ENCODE measurements at regions not wholly inside any gene's neighbourhood (a gene's known extent, or its start where the extent isn't known, plus 50 kb on each side); places are given as distances from the start of the nearest gene placed in this dataset.
A peak's percentile ranks its signal among the peaks of the same experiment; 100 is the strongest.
"Not testable (repeated sequence)": the region's sequence is repeated elsewhere in the genome, so short reads cannot be mapped to it uniquely, and the experiment has no call there.

DNA sequence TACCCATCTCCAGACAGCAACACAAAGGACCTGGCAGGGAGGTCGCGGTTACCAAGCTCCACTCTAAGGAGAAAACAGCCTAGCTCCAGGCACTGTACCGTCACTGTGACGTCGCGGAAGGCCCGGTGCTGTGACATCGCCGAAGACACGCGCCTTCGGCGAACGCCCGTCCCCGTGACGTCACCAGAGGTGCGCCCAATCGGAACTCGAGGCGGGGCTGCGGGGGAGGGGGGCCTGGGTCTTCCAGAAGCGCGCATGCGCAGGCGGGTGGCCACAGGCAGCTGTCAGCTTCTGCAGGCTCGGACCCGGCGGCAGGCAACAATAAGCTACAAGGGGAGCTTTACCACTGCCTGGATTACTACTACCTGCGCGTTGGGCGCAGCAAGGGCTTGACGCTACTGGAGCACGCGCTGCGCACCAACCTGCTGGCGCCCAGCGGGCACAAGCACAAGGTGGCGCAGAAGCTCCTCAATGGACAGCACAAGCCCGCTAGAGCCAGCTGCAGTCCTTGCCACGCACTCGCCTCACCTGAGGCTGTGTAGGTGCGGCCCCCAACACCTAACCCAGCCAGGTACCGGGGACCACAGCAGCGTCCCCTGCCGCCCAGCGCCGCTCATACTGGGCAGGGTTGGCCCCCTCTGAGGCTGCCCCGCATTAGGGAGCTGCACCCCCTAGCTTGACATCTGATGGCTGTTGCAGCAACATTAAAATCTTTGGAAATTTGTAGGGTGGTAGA, 208.4 kb downstream of the TPST1 start:
- peak; percentile 30 for DNase-seq (ENCODE audit: low spot score)

DNA sequence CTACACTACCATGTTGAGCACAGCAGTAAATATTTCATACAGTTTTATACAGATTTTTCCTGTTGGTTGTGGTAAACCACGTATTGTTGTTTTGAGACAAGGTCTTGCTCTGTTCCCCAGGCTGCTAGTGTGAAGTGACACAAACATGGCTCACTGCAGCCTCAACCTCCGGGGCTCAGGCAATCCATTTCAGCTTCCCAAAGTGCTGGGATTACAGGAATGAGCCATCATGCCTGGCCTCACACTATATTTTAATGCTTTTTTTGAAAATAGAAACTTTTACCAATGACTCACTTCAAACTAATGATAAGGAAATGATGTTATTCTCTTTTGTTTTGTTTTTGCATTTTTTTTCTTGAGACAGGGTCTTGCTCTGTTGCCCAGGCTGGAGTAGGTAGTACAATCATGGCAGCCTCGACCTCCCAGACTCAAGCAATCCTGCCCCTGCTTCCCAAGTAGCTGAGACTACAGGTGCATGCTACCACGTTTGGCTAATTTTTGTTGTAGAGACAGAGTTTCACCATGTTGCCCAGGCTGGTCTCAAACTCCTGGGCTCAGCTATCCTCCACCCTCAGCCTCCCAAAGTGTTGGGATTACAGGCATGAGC, 210.6 kb downstream of the TPST1 start:
- DNase-seq (ENCODE audit: low spot score), result no peak

DNA sequence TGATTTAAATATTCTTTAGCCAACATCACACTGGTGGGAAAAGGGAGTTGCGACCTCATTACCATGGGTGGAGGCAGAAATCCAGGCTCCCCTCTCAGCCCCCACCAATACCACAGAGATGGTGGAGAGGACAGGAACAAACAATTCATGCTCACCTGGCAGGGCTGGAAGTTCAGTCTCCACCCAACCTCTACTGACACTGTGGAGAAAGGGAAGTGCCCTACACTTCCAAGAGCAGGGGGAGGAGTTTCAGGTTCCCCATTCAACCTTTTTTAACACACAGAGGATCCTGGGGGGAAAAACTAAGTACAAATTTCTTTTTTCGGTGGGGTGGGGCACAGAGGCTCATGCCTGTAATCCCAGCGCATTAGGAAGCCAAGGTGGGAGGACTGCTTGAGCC, 210.1 kb upstream of the KCTD7 start:
- no peak for DNase-seq (ENCODE audit: low spot score)

DNA sequence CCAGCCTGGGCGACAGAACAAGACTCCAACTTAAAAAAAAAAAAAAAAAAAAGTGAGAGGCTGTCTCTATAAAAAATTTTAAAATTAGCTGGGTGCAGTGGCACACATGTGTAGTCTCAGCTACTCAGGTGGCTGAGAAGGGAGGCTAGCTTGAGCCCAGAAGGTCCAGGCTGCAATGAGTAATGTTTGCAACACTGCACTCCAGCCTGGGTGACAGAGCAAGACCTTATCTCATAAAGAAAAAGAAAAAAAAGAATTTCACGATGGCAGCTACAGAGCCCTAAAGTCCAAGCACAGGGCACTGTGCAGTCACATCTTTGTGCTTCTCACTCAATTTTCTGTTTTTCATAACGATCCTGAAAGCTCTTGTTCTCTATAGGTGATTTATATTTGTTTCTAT, 209.5 kb upstream of the KCTD7 start:
- DNase-seq (ENCODE audit: low spot score), result no peak

DNA sequence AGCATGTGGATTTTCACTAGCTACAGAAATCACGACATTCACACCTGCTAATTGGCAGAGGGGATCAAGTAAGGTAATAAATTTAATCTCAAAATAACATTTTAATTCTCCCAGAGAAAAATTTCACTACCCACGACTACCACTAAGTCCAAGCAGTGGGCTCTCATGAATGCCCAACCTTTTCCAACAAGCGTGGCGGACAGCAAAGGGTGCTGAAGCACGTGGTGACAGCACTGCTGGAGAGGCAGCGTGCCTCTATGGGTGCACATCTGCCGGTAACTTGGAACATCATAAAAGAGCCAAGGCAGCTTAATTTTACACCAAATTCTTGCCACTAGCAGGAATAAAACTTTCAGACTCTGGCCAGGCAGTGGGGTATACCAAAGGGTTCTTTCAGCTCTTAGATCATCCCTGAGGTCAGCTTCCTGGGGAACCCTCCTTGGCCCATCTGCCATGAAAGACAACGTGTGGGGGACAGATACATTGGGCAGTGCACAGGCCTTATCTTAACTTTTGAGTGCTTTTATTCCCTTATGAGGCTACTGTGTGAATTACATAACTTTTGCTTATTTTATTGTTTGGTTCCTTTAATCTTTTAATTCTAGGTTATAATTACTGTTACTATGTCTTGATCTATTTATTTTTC, 206.7 kb upstream of the KCTD7 start:
- no peak for DNase-seq (ENCODE audit: low spot score)

DNA sequence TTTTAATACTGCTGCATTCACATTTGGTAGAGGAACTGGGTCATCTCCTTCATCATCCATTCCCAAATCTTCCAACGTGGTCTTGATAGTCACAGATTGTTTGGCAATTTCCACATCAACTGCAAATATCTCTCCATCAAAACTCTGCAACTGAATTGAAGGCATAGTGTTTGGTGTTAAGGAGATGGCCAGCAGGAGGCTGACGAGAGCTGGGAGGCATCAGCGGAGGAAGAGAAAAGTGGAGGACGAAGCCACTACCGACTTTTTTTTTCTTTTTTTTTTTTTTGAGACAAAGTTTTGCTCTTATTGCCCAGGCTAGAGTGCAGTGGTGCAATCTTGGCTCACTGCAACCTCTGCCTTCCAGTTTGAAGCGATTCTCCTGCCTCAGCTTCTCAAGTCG, 205.0 kb upstream of the KCTD7 start:
- no peak for DNase-seq (ENCODE audit: low spot score)

DNA sequence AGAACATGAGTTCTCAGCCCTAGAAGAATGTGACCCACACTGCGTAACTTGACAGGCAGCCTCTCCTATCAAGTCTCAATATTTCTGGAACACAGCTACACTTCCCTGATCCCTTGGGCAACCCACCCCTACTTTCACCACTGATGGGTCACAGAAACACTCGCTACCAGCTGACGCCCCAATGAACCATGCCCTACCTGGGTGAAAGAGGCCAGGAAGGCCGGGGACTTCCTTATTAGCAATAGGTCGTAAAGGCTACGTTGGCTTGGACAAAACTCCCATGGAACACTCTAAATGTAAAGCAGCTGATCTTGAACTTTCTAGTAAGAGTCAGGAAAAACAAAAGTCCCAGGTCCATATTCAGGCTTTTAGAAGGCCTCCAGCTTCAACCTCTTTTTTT, 202.3 kb upstream of the KCTD7 start:
- no peak for DNase-seq (ENCODE audit: low spot score)

DNA sequence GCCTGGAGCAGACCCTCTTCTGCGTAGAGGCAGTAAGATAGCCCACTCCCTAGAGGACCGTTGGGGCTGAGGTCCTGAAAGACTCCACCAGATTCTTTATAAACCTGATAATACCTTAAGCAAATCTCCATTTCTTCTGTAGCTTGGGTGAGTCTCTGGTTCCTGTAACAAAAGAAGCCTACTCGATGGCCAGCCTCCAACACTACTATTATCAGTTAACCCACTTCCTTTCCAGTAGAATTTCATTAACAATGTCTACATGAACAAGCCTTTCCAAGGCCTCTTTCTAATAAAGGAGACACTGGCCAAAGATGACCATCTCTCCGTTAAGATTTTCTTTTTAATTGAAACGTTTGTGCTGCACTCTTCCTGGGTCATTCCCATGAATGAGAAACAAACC, 201.7 kb upstream of the KCTD7 start:
- DNase-seq (ENCODE audit: low spot score), result no peak

DNA sequence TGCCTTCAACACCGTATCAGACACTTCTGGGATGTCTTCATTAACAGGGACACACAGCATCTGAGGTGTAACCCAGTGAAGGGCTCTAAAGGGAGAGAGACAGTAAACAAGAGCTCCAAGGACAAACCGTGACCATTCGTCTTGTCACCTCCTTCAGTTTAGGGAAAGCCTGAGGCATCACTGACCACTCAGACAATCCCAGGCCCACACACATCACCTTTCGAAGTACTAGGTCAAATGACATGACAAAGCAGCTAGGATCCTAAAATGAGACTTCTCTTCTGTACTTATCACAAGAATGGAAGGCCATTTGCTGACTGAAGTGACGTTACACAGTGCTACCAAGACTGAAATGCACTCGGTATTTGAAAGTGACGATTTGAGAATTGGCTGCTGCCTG, 200.7 kb upstream of the KCTD7 start:
- DNase-seq (ENCODE audit: low spot score), result no peak

DNA sequence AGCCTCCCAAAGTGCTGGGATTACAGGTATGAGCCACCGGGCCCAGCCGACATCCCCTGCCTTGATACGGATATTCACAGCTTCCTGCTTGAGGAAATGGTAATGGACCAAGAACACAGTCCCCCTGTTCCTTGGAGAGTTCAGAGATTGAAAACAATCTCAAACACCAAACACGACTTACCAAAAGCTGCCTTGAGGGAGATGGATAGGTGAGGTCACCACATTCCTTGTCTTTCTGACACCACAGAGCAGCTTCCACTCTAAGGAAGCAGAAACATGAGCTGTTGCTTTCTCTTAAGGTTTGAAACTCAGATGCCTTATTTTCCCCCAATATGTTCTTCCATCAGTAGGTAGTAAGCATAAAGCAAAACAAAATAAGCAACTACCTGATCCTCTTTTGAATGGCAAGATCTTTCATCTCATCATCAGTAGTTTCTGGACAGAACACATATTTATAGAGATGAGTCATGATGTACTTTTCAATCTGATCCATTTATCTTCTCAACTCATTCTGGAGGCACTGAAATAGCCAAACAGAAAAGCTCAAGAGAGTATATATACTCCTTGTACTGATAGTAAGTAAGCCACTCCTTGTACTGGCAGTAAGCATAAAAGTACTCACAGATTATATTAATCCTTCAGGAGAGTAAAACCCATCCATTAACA, 199.1 kb upstream of the KCTD7 start:
- DNase-seq (ENCODE audit: low spot score), result no peak

DNA sequence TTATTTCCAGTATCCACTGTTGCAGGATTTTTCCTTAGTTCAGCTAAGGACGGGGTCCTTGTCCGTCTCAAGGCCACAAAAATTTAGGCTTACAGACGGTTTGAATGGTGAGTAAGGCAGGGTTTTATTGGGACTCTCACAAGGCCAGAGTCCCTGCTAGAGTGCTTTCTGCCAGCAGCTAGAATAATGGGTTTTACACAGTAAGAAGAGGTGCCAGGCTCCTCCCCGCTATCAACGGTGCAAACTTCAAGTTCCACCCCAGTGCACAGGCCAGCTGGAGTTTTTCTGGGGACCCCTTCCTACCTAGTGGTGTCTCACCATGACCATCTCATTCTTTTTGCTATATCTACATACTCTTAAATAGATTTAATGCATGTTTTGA, 198.5 kb upstream of the KCTD7 start:
- DNase-seq (ENCODE audit: low spot score), result no peak

DNA sequence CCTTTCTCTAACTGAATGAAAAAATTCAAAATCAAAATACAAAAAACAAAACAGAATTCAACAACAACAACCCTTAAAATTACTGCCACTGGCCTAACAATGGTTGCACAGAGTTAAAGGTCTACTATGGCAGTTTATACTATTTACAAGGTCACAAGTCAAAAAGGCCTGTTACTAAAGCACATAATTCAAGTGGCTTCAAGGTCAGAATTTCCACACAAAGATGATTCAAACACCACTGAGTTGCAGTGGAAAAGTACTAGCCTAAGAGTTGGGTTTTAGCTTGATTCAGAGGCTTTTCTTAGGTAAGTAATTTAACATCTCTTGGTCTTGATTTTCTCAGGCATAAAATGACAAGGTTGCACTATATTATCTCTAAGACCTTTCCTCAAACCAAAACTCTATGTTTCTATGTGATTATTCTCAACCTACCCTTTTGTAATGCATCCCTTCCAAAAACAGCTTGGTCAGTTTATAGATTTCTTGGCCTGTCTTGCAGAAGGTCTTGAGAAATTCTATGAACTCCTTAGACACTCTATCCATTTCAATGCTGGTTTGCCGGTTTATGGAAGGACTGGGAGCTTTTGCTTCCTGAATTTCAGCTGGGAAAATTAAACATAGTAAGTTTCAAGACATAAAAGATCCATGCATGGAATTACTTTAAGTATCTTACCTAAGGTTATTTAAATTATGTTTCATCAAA, 189.8 kb upstream of the KCTD7 start:
- not testable (repeated sequence) for DNase-seq (ENCODE audit: low spot score)

DNA sequence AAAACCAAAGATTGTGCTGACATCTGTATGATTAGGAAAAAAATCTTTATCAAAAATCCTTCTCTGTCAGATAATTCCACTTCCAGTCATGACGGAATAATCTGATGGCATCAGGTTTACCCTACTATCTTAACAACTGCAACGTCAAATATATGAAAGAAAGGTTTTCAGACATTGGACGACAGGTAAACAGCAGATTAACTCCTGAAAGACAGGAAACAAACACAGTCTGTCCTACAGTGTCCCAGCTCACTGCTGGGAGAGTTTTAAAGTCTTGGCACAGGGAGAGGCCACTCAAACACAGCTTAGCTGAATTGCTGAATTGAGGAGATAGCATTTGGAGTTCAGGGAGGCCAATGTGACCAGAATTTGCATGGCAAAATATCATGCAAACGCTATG, 186.3 kb upstream of the KCTD7 start:
- DNase-seq (ENCODE audit: low spot score), result no peak

DNA sequence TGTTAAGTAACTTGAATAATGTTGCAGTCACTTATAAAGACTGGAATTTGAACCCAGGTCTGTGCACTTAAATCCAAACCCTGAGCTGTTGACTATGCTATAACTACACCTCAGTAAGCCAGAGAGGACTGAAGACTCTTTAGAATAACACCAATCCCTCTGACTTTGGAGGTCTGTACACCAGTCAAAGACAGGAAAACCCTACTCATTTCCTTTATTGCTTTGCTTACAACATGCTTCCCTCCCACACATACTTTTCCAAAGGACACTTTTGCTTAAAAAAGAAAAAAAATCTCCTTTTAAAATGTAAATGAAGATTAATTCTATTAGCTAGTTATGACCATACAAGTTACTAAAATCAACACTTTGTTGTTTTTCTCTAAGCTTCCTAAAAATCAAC, 184.7 kb upstream of the KCTD7 start:
- DNase-seq (ENCODE audit: low spot score), result no peak

DNA sequence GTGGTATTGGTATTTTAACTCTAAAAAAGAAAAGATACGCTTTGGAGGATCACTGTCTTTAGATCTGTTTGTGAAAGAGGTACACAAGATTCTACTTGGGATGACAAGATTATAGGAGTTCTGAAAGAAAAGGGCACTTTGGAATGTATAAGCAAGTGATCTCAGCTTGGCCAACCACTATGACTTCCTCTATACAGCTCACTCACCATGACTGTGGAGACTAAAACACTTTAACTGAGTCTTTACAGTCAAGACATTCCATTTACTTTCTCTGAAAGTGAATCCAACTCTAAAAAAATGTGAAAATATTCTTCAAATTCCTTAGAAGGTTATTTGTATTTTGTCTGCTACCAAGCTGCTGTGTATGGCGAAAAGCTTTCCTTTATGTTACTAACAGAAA, 181.7 kb upstream of the KCTD7 start:
- DNase-seq (ENCODE audit: low spot score), result not testable (repeated sequence)

DNA sequence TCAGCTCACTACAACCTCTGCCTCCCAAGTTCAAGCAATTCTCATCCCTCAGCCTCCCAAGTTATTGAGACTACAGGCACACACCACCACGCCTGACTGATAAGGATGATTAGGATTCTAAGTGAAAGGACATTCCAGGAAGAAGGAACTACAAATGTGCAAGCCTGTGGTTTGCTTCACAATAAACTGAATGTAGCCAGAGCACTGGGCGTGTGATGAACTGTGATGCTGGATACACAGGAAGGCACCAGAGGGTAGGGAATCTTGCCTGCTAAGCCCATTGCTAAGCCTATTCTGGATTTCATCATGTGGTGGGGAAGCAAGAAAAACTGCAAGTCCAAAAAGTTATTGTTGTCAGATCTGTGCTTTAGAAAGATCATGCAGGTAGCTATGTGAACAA, 177.9 kb upstream of the KCTD7 start:
- DNase-seq (ENCODE audit: low spot score), result not testable (repeated sequence)

DNA sequence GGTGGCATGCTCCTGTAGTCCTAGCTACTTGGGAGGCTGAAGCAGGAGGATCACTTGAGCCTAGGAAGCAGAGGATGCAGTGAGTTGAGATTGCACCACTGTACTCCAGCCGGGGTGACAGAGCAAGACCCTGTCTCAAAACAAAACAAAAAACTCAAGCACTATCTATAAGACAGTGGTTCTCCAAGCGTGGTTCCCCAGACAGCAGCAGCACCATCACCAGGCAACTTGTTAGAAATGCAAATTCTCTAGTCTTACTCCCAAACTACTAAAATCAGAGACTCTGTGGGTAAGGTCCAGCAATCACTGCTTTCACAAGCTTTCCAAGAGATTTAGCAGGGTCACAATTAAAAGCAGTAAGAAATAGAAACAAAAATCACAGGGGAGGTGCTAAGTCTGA, 177.0 kb upstream of the KCTD7 start:
- DNase-seq (ENCODE audit: low spot score), result not testable (repeated sequence)

DNA sequence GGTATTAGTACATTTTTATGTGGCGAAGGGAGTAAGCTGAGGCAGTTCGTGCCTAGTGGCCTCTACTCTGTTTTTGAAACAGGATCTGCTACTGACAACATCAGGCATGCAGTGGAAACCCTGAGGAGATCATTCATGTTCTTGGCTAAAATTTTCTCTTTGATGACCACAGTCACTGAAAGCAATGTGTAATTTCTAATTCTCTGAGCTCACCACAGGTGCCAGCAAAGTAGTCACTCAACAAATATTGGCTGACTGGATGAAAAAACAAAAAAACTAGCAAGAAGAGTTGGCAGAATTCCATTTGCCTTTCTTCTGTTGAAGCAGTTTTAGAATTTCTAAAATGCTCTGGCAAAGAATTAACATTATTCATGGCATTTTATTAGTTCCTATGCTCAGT, 176.5 kb upstream of the KCTD7 start:
- no peak for DNase-seq (ENCODE audit: low spot score)

DNA sequence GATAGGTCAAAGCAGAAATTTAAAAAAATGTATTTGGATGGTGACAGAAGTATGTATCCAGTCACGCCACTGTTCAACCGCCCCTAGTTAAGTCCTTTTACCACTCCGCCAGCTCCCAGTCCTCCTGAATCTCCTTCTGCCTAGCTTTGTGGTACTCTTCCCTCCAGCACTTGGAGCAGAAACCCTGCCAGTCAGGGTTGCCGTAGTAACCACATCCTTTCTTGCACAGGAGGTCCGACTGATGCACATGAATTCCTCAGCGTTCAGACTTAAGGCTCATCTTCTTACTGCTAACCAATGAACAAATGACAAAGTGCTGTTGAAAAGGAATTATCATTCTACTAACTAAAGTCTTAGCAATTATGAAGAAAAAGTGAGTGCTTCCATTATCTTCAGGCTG, 175.3 kb upstream of the KCTD7 start:
- no peak for DNase-seq (ENCODE audit: low spot score)

DNA sequence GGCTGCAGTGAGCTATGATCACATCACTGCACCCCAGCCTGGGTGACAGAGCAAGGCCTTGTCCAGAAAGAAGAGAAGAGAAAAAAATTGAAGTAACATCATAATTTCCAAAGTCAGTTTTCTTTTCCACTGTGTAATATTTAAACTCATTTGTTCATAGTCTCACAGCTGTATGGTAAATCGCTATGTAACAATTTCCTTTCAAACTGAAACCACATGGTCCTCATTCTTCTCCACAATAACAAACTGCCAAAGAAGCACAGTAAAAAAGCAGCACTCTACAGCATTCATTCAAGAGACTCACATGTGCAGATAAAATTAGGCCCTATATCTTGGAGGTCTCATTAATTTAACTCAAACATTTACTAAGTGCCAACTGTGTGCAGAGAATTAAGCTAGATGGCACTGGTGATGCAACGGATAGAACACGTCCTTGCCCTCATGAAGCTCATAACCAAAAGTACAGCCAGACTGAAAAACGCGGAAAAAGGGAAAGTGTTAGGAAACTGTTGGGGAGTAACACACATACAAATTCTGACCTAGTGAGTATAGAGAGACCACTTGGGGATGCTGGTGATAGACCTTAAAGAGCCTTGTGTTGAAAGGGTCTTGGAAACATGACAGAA, 174.0 kb upstream of the KCTD7 start:
- DNase-seq (ENCODE audit: low spot score), result no peak

DNA sequence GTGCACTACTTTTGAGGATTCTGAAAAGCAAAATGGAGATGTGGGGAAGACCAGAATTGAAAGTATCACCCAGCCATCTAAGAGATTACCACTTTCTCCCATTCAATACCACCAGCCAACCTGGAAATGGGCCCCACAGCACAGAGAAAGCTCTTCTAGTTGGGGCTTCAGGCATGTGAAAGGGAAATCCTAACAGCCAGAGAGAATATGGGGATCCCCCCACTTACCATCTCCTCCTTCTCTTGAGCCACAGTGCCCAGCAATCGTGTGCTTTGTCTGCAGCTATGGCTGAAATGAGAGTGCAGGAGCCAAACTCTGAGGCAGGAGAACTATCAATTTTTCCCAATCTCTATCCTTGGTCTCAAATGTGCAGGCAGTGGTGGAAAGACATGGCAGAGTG, 173.2 kb upstream of the KCTD7 start:
- not testable (repeated sequence) for DNase-seq (ENCODE audit: low spot score)

DNA sequence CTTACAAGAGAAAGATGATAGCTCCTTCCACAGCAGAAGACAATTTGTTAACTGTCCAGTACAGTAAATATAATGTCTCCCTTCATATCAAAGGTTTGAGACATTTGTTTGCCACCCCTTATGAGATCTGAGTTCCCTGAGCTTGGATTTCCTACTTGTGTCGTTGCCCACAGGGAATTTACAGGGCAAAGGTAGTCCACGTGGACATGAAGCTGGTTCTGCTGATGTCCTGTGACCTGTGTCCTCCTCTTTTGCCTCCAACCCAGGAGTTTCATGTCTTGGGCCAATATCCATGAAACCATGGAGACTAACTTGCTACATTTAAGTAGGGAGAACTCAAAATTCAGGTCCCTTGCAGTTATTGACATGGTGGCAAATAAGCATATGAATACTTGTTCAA, 172.2 kb upstream of the KCTD7 start:
- not testable (repeated sequence) for DNase-seq (ENCODE audit: low spot score)
